IMR-90 (cell line): ENCODE measurements at regions not wholly inside any gene's neighbourhood (a gene's known extent, or its start where the extent isn't known, plus 50 kb on each side); places are given as distances from the start of the nearest gene placed in this dataset.
A peak's percentile ranks its signal among the peaks of the same experiment; 100 is the strongest.

Experiments
- ATAC-seq: fragments of 200-7000 bp; cut with Tn5 transposase; 2 replicates; pipeline ENCODE4 v1.9.1; 2020; ENCODE audit warnings: low read depth, mild to moderate bottlenecking, moderate library complexity
- BruUV-seq: library from RNA; stranded (reverse); fragments of 400-500 nt; replicated peaks from 2 replicates; lab custom pipeline; 2021; lab: Mats Ljungman, UMichigan
- CTCF ChIA-PET: fragments of 300-600 bp; formaldehyde crosslinking; extraction: SDS; loops from one replicate; lab custom pipeline; 2021; ENCODE audit warnings: antibody characterized with exemption; lab: Yijun Ruan, JAX
- POLR2A ChIA-PET: fragments of 300-600 bp; sonication (Branson Sonifier 250); formaldehyde crosslinking; loops from one replicate; lab custom pipeline; 2022; ENCODE audit warnings: antibody characterized with exemption; ENCODE audit not compliant: unreplicated experiment; lab: Charles Lee
- DNase-seq: peaks from one replicate; pipeline ENCODE4 v3.0.0; 2013
- H2AFZ ChIP-seq: replicated peaks from 2 replicates; pipeline ENCODE3; 2013; ENCODE audit warnings: low read length, mild to moderate bottlenecking; ENCODE audit not compliant: poor library complexity
- H2AK5ac ChIP-seq: 2 replicates; pipeline ENCODE4 v1.6.1; 2013; ENCODE audit warnings: low read depth, low read length, inconsistent platforms
- H2AK9ac ChIP-seq: replicated peaks from 2 replicates; pipeline ENCODE3; 2013; ENCODE audit warnings: mild to moderate bottlenecking, low read depth, low read length, moderate library complexity; ENCODE audit not compliant: poor library complexity
- H2BK120ac ChIP-seq: 2 replicates; pipeline ENCODE4 v1.6.1; 2013; ENCODE audit warnings: low read depth, low read length, inconsistent platforms
- H2BK15ac ChIP-seq: 3 replicates; pipeline ENCODE4 v1.6.1; 2013; ENCODE audit warnings: low read depth, low read length, inconsistent platforms
- H2BK20ac ChIP-seq: 2 replicates; pipeline ENCODE4 v1.6.1; 2013; ENCODE audit warnings: low read depth, mild to moderate bottlenecking, inconsistent platforms, low read length, moderate library complexity
- H2BK5ac ChIP-seq: 2 replicates; pipeline ENCODE4 v1.6.1; 2013; ENCODE audit warnings: mild to moderate bottlenecking, low read depth, low read length, inconsistent platforms; ENCODE audit not compliant: poor library complexity, severe bottlenecking
- H3K14ac ChIP-seq: replicated peaks from 2 replicates; pipeline ENCODE4 v1.6.1; 2013; ENCODE audit warnings: low read depth, low read length, inconsistent platforms
- H3K18ac ChIP-seq: 2 replicates; pipeline ENCODE4 v1.6.1; 2013; ENCODE audit warnings: low read depth, low read length, control low read depth
- H3K23ac ChIP-seq: 2 replicates; pipeline ENCODE4 v1.6.1; 2013; ENCODE audit warnings: low read depth, low read length, inconsistent platforms
- H3K27ac ChIP-seq: 2 replicates; pipeline ENCODE4 v1.5.1; 2013; ENCODE audit warnings: mild to moderate bottlenecking, control low read depth, low read length; ENCODE audit not compliant: insufficient read depth
- H3K27me3 ChIP-seq: 2 replicates; pipeline ENCODE4 v1.6.1; 2013; ENCODE audit warnings: low read length; ENCODE audit not compliant: control insufficient read depth, insufficient read depth
- H3K36me3 ChIP-seq: 2 replicates; pipeline ENCODE4 v1.6.1; 2013; ENCODE audit warnings: low read length, mixed read lengths; ENCODE audit not compliant: control insufficient read depth, insufficient read depth
- H3K4ac ChIP-seq: 2 replicates; pipeline ENCODE4 v1.6.1; 2013; ENCODE audit warnings: low read depth, low read length, inconsistent platforms
- H3K4me1 ChIP-seq: 2 replicates; pipeline ENCODE4 v1.6.1; 2013; ENCODE audit warnings: low read length, mixed read lengths; ENCODE audit not compliant: control insufficient read depth, insufficient read depth
- H3K4me2 ChIP-seq: 2 replicates; pipeline ENCODE4 v1.6.1; 2013; ENCODE audit warnings: low read depth, mild to moderate bottlenecking, control low read depth, low read length, moderate library complexity
- H3K4me3 ChIP-seq: 2 replicates; pipeline ENCODE4 v1.5.1; 2013; ENCODE audit warnings: low read depth, mild to moderate bottlenecking, control low read depth, low read length, moderate library complexity; ENCODE audit not compliant: insufficient read depth
- H3K56ac ChIP-seq: 2 replicates; pipeline ENCODE4 v1.6.1; 2013; ENCODE audit warnings: low read length, inconsistent platforms; ENCODE audit not compliant: insufficient read depth; ENCODE audit errors: extremely low read depth
- H3K79me1 ChIP-seq, 2 experiments: 2 replicates each; pipeline ENCODE4 v1.6.1; 2013; ENCODE audit warnings: low read length in 2 of 2, inconsistent platforms in 1 of 2, low read depth in 1 of 2
- H3K9ac ChIP-seq: 2 replicates; pipeline ENCODE4 v1.6.1; 2013; ENCODE audit warnings: low read depth, low read length, control low read depth
- H3K9me1 ChIP-seq: 2 replicates; pipeline ENCODE4 v1.6.1; 2013; ENCODE audit warnings: low read length, inconsistent platforms; ENCODE audit not compliant: insufficient read depth
- H3K9me3 ChIP-seq: 2 replicates; pipeline ENCODE4 v1.6.1; 2013; ENCODE audit warnings: low read length; ENCODE audit not compliant: control insufficient read depth, insufficient read depth
- H4K20me1 ChIP-seq: 2 replicates; pipeline ENCODE4 v1.6.1; 2013; ENCODE audit warnings: low read length, inconsistent platforms; ENCODE audit not compliant: insufficient read depth
- H4K5ac ChIP-seq: 2 replicates; pipeline ENCODE4 v1.6.1; 2013; ENCODE audit warnings: mild to moderate bottlenecking, low read depth, low read length, control low read depth
- H4K8ac ChIP-seq, 2 experiments: 2 replicates each; pipeline ENCODE4 v1.6.1; 2013; ENCODE audit warnings: low read depth in 2 of 2, low read length in 2 of 2, control low read depth in 1 of 2, inconsistent platforms in 1 of 2
- H4K91ac ChIP-seq: 2 replicates; pipeline ENCODE4 v1.6.1; 2013; ENCODE audit warnings: low read depth, low read length, inconsistent platforms; ENCODE audit not compliant: insufficient read depth
- BHLHE40 ChIP-seq: fragments of 150-350 bp; IDR thresholded peaks from 2 replicates; pipeline ENCODE4 v1.6.1; 2016; ENCODE audit warnings: mild to moderate bottlenecking, low read depth, low read length
- CEBPB ChIP-seq: IDR thresholded peaks from 2 replicates; pipeline ENCODE4 v1.6.1; 2012; ENCODE audit warnings: low read depth, low read length, improper control_type of control experiment
- ELK1 ChIP-seq: fragments of 150-350 bp; IDR thresholded peaks from 2 replicates; pipeline ENCODE4 v1.6.1; 2016; ENCODE audit warnings: low read depth, mild to moderate bottlenecking, low read length, moderate library complexity, borderline replicate concordance
- FOS ChIP-seq: fragments of 150-350 bp; IDR thresholded peaks from 2 replicates; pipeline ENCODE4 v1.6.1; 2016; ENCODE audit warnings: low read depth, low read length
- MAFK ChIP-seq: IDR thresholded peaks from 2 replicates; pipeline ENCODE4 v1.6.1; 2012; ENCODE audit warnings: low read depth, low read length, improper control_type of control experiment
- NFE2L2 ChIP-seq: fragments of 150-350 bp; IDR thresholded peaks from 2 replicates; pipeline ENCODE4 v1.6.1; 2016; ENCODE audit warnings: low read depth, mild to moderate bottlenecking, low read length
- POLR2A ChIP-seq: IDR thresholded peaks from 2 replicates; pipeline ENCODE4 v1.6.1; 2012; ENCODE audit warnings: mild to moderate bottlenecking, low read depth, low read length
- SMC3 ChIP-seq: fragments of 150-350 bp; IDR thresholded peaks from 2 replicates; pipeline ENCODE4 v1.6.1; 2016; ENCODE audit warnings: low read depth, mild to moderate bottlenecking, antibody characterized with exemption, low read length, moderate library complexity
- USF2 ChIP-seq: fragments of 150-350 bp; IDR thresholded peaks from 2 replicates; pipeline ENCODE4 v1.6.1; 2017; ENCODE audit warnings: mild to moderate bottlenecking, antibody characterized with exemption, low read length, low read depth
- WGBS, 2 experiments: methylation state at CpG; one replicate each; pipeline versions ENCODE4 v1.1.5 to v1.1.7; 2013; ENCODE audit warnings: missing lambda C conversion rate in 2 of 2; ENCODE audit not compliant: insufficient read length in 1 of 2; ENCODE audit errors: extremely low coverage in 2 of 2; 5-methylcytosine and 5-hydroxymethylcytosine counted together
- dilution Hi-C: fragments of 300-500 bp; cut with HindIII; formaldehyde crosslinking; loops from one replicate; pipeline ENCODE4 v1.14.3; 2018; ENCODE audit warnings: low sequenced_read_pairs; ENCODE audit not compliant: unreplicated experiment
- in situ Hi-C: fragments of 300-500 bp; cut with MboI; formaldehyde crosslinking; loops from 3 replicates; pipeline ENCODE4 v1.14.3; 2019; ENCODE audit warnings: low sequenced_read_pairs, inconsistent platforms, mixed read lengths
- intact Hi-C: fragments of 100-400 bp; cut with micrococcal nuclease; formaldehyde crosslinking; loops from 2 replicates; pipeline ENCODE4 v1.10.0; 2022

GRCh38 chr18:40980171-40980570, 974.9 kb upstream of the PIK3C3 start:
- ChIA-PET CTCF (no interaction called here), POLR2A (interaction anchor here (0.6 kb wide), 1 partner anchor 26 kb away, joined by 4 read pairs; no protein-coding TSS in a partner anchor)
- Histone ChIP-seq H3K56ac (no peak overlapping the region), H3K14ac (no peak overlapping the region), H3K4ac (no peak overlapping the region), H3K9me1 (no peaks in the 10 kb centered on the region), H4K20me1 (no peaks in the 10 kb centered on the region; the same call in 1 of the 2 replicates), H3K4me1 (no peaks in the 10 kb centered on the region), H3K4me3 (no peak overlapping the region), H2AK9ac (no peak overlapping the region), H2BK20ac (no peak overlapping the region), H3K23ac (no peak overlapping the region), H4K5ac (no peak overlapping the region), H4K8ac (no peak overlapping the region), H3K18ac (no peak overlapping the region), H3K9ac (no peak overlapping the region), H3K36me3 (no peaks in the 10 kb centered on the region), H3K27me3 (no peaks in the 10 kb centered on the region), H2BK5ac (no peak overlapping the region), H4K91ac (no peak overlapping the region), H3K4me2 (no peak overlapping the region), H2AFZ (no peak overlapping the region), H3K79me1 (no peaks in the 10 kb centered on the region), H2BK120ac (no peak overlapping the region), H2BK15ac (no peak overlapping the region), H3K9me3 (no peaks in the 10 kb centered on the region), H3K27ac (no peak overlapping the region), H2AK5ac (no peak overlapping the region)
- in situ Hi-C loops (no loop called here), intact Hi-C loops (no loop called here), dilution Hi-C loops (no loop called here)
- BruUV-seq = no TSS peak
- peak; percentile 17 for ATAC-seq
- WGBS, 2 experiments = no CpG with 5 or more reads among the region's 2 CpGs
- TF ChIP-seq CEBPB (no peak), ELK1 (no peak), SMC3 (no peak), MAFK (no peak), BHLHE40 (no peak), USF2 (no peak), POLR2A (no peak), FOS (no peak), NFE2L2 (no peak)
- no peak for DNase-seq
